Right renal pelvis (tissue), 4 donors: ENCODE measurements at regions not wholly inside any gene's neighbourhood (a gene's known extent, or its start where the extent isn't known, plus 50 kb on each side); places are given as distances from the start of the nearest gene placed in this dataset.
A peak's percentile ranks its signal among the peaks of the same experiment; 100 is the strongest.

Experiments
- DNase-seq, 4 donors: peaks; one replicate each; pipeline ENCODE4 v3.0.0-alpha.2; 2013; ENCODE audit warnings: low read depth in 4 of 4, low spot score in 3 of 4, missing footprints in 1 of 4

GRCh38 chr6:79777713-79778579, 146.8 kb downstream of the SH3BGRL2 start:
- DNase-seq: peak; percentile 31 to 53 (median 38)

GRCh38 chr6:79776076-79776475, 144.9 kb downstream of the SH3BGRL2 start:
- no peak for DNase-seq

GRCh38 chr6:79775222-79775621, 144.1 kb downstream of the SH3BGRL2 start:
- DNase-seq: no peak

- DNase-seq: no peak
These were observed 133.6 kb downstream of the SH3BGRL2 start for GRCh38 chr6:79764747-79765146.

GRCh38 chr6:79763301-79763700, 132.2 kb downstream of the SH3BGRL2 start:
- no peak for DNase-seq

GRCh38 chr6:79762370-79762769, 131.2 kb downstream of the SH3BGRL2 start:
- no peak for DNase-seq

GRCh38 chr6:79756496-79756895, 125.4 kb downstream of the SH3BGRL2 start:
- DNase-seq: no peak

- DNase-seq: no peak
These were observed 124.8 kb downstream of the SH3BGRL2 start for GRCh38 chr6:79755967-79756366.
